Ishikawa (cell line): ENCODE measurements at regions not wholly inside any gene's neighbourhood (a gene's known extent, or its start where the extent isn't known, plus 50 kb on each side); places are given as distances from the start of the nearest gene placed in this dataset.

Experiments used
- CEBPB ChIP-seq: IDR thresholded peaks from 2 replicates; pipeline ENCODE4 v1.6.1; 2012
- CREB1 ChIP-seq: IDR thresholded peaks from 2 replicates; pipeline ENCODE4 v1.6.1; 2012; ENCODE audit warnings: low read depth
- EGR1 ChIP-seq: IDR thresholded peaks from 2 replicates; pipeline ENCODE4 v1.6.1; 2012
- EP300 ChIP-seq: IDR thresholded peaks from 2 replicates; pipeline ENCODE4 v1.6.1; 2012; ENCODE audit warnings: borderline replicate concordance
- FOXM1 ChIP-seq: IDR thresholded peaks from 2 replicates; pipeline ENCODE4 v1.6.1; 2012; ENCODE audit warnings: low read depth, borderline replicate concordance
- MAX ChIP-seq: IDR thresholded peaks from 2 replicates; pipeline ENCODE4 v1.6.1; 2012
- NFIC ChIP-seq: IDR thresholded peaks from 2 replicates; pipeline ENCODE4 v1.6.1; 2012
- RAD21 ChIP-seq: IDR thresholded peaks from 2 replicates; pipeline ENCODE4 v1.6.1; 2012; ENCODE audit warnings: low read depth
- REST ChIP-seq: IDR thresholded peaks from 2 replicates; pipeline ENCODE4 v1.6.1; 2012; ENCODE audit warnings: low read depth, mild to moderate bottlenecking
- TAF1 ChIP-seq: IDR thresholded peaks from 2 replicates; pipeline ENCODE4 v1.6.1; 2012; ENCODE audit warnings: low read depth, mild to moderate bottlenecking
- TCF12 ChIP-seq: IDR thresholded peaks from 2 replicates; pipeline ENCODE4 v1.6.1; 2012; ENCODE audit warnings: low read depth
- TEAD4 ChIP-seq: IDR thresholded peaks from 2 replicates; pipeline ENCODE4 v1.6.1; 2012
- USF1 ChIP-seq: IDR thresholded peaks from 2 replicates; pipeline ENCODE4 v1.6.1; 2012
- YY1 ChIP-seq: IDR thresholded peaks from 2 replicates; pipeline ENCODE4 v1.6.1; 2012; ENCODE audit warnings: low read depth
- ZBTB7A ChIP-seq: IDR thresholded peaks from 2 replicates; pipeline ENCODE4 v1.6.1; 2012; ENCODE audit warnings: low read depth

GRCh38 chr15:35748105-35748504, 202.1 kb upstream of the DPH6 start:
- TF ChIP-seq MAX (no peak), REST (no peak), TEAD4 (no peak), EGR1 (no peak), RAD21 (no peak), YY1 (no peak), ZBTB7A (no peak), NFIC (no peak), USF1 (no peak), TAF1 (no peak), FOXM1 (no peak)

GRCh38 chr15:35750051-35750450, 204.1 kb upstream of the DPH6 start:
- TF ChIP-seq CREB1: no peak

GRCh38 chr15:35751413-35752133, 205.6 kb upstream of the DPH6 start:
- no peak for TF ChIP-seq REST
- peak; percentile 68 for TF ChIP-seq RAD21
- TF ChIP-seq ZBTB7A: no peak

GRCh38 chr15:35752134-35752466, 206.1 kb upstream of the DPH6 start:
- TF ChIP-seq CREB1 (no peak), MAX (no peak), RAD21 (no peak), EGR1 (no peak)

GRCh38 chr15:35753486-35753885, 207.5 kb upstream of the DPH6 start:
- TF ChIP-seq TAF1 (no peak), EGR1 (no peak)

- TF ChIP-seq NFIC: no peak
- no peak for TF ChIP-seq YY1
- no peak for TF ChIP-seq FOXM1
- no peak for TF ChIP-seq EGR1
- TF ChIP-seq TCF12: no peak
- no peak for TF ChIP-seq ZBTB7A
- TF ChIP-seq EP300: no peak
- no peak for TF ChIP-seq MAX
- no peak for TF ChIP-seq USF1
- no peak for TF ChIP-seq TAF1
Observed at GRCh38 chr15:35755237-35755802, 209.4 kb upstream of the DPH6 start.

GRCh38 chr15:35756623-35757022, 210.7 kb upstream of the DPH6 start:
- no peak for TF ChIP-seq TAF1
- no peak for TF ChIP-seq REST
- TF ChIP-seq ZBTB7A: no peak
- no peak for TF ChIP-seq EGR1
- no peak for TF ChIP-seq NFIC
- TF ChIP-seq EP300: no peak
- TF ChIP-seq CEBPB: no peak
- TF ChIP-seq MAX: no peak
- TF ChIP-seq CREB1: no peak
- no peak for TF ChIP-seq RAD21
- no peak for TF ChIP-seq TEAD4
- TF ChIP-seq YY1: no peak
- TF ChIP-seq USF1: no peak
- TF ChIP-seq TCF12: no peak
- no peak for TF ChIP-seq FOXM1
